Neural cell (in vitro differentiated cells): ENCODE measurements at regions not wholly inside any gene's neighbourhood (a gene's known extent, or its start where the extent isn't known, plus 50 kb on each side); places are given as distances from the start of the nearest gene placed in this dataset.

Experiments used
- EP300 ChIP-seq: fragments of 450-650 bp; conservative IDR thresholded peaks from 2 replicates; pipeline ENCODE4 v1.6.1; 2014; ENCODE audit warnings: antibody characterized with exemption, mild to moderate bottlenecking, moderate library complexity; ENCODE audit not compliant: poor library complexity, severe bottlenecking
- EZH2 ChIP-seq: fragments of 200-600, 300-800 bp; shearing (Covaris generic), sonication (generic); IDR thresholded peaks from 2 replicates; pipeline ENCODE4 v1.6.1; 2014; ENCODE audit warnings: antibody characterized with exemption, low read length, borderline replicate concordance, mild to moderate bottlenecking; ENCODE audit not compliant: insufficient read depth, poor library complexity, severe bottlenecking
- POLR2AphosphoS5 ChIP-seq: IDR thresholded peaks from 2 replicates; pipeline ENCODE4 v1.6.1; 2012
- RAD21 ChIP-seq: fragments of 450-650 bp; conservative IDR thresholded peaks from 2 replicates; pipeline ENCODE4 v1.6.1; 2014; ENCODE audit warnings: antibody characterized with exemption, mild to moderate bottlenecking, moderate library complexity
- SMC3 ChIP-seq: fragments of 450-650 bp; conservative IDR thresholded peaks from 2 replicates; pipeline ENCODE4 v1.6.1; 2014; ENCODE audit warnings: antibody characterized with exemption, mild to moderate bottlenecking, moderate library complexity; ENCODE audit not compliant: poor library complexity
- TAF1 ChIP-seq: IDR thresholded peaks from 2 replicates; pipeline ENCODE4 v1.6.1; 2012; ENCODE audit warnings: low read depth
- TF ChIP-seq, protein P1 (sequence below): fragments of 450-650 bp; IDR thresholded peaks from 2 replicates; pipeline ENCODE4 v1.5.1; 2014; ENCODE audit warnings: antibody characterized with exemption, mild to moderate bottlenecking, moderate library complexity; ENCODE audit not compliant: poor library complexity, severe bottlenecking
- TF ChIP-seq, protein P2 (sequence below): IDR thresholded peaks from 2 replicates; pipeline ENCODE4 v1.6.1; 2012; ENCODE audit warnings: borderline replicate concordance

GRCh38 chr20:53671370-53671769 is 77.7 kb upstream of the ZNF217 start:
- TF ChIP-seq, protein P1, sequence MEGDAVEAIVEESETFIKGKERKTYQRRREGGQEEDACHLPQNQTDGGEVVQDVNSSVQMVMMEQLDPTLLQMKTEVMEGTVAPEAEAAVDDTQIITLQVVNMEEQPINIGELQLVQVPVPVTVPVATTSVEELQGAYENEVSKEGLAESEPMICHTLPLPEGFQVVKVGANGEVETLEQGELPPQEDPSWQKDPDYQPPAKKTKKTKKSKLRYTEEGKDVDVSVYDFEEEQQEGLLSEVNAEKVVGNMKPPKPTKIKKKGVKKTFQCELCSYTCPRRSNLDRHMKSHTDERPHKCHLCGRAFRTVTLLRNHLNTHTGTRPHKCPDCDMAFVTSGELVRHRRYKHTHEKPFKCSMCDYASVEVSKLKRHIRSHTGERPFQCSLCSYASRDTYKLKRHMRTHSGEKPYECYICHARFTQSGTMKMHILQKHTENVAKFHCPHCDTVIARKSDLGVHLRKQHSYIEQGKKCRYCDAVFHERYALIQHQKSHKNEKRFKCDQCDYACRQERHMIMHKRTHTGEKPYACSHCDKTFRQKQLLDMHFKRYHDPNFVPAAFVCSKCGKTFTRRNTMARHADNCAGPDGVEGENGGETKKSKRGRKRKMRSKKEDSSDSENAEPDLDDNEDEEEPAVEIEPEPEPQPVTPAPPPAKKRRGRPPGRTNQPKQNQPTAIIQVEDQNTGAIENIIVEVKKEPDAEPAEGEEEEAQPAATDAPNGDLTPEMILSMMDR: no peak
- no peak for TF ChIP-seq POLR2AphosphoS5
- no peak for TF ChIP-seq EP300
- TF ChIP-seq TAF1: no peak
- no peak for TF ChIP-seq RAD21
- TF ChIP-seq, protein P2, sequence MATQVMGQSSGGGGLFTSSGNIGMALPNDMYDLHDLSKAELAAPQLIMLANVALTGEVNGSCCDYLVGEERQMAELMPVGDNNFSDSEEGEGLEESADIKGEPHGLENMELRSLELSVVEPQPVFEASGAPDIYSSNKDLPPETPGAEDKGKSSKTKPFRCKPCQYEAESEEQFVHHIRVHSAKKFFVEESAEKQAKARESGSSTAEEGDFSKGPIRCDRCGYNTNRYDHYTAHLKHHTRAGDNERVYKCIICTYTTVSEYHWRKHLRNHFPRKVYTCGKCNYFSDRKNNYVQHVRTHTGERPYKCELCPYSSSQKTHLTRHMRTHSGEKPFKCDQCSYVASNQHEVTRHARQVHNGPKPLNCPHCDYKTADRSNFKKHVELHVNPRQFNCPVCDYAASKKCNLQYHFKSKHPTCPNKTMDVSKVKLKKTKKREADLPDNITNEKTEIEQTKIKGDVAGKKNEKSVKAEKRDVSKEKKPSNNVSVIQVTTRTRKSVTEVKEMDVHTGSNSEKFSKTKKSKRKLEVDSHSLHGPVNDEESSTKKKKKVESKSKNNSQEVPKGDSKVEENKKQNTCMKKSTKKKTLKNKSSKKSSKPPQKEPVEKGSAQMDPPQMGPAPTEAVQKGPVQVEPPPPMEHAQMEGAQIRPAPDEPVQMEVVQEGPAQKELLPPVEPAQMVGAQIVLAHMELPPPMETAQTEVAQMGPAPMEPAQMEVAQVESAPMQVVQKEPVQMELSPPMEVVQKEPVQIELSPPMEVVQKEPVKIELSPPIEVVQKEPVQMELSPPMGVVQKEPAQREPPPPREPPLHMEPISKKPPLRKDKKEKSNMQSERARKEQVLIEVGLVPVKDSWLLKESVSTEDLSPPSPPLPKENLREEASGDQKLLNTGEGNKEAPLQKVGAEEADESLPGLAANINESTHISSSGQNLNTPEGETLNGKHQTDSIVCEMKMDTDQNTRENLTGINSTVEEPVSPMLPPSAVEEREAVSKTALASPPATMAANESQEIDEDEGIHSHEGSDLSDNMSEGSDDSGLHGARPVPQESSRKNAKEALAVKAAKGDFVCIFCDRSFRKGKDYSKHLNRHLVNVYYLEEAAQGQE: no peak
- no peak for TF ChIP-seq SMC3
- no peak for TF ChIP-seq EZH2
